ENCODE measurements at regions not wholly inside any gene's neighbourhood (a gene's known extent, or its start where the extent isn't known, plus 50 kb on each side); places are given as distances from the start of the nearest gene placed in this dataset.

GRCh38 chr9:129231022-129231739, 53.1 kb upstream of the IER5L start:
- TF ChIP-seq ZNF211 (tag by site-specific recombination; IDR thresholded peaks at IDR 0.05; ENCODE audit: low read depth): no peak
- TF ChIP-seq CTCF (tag by site-specific recombination; IDR thresholded peaks at IDR 0.05): no peak
- TF ChIP-seq SP3 (tag by site-specific recombination; IDR thresholded peaks at IDR 0.05): no peak
- TF ChIP-seq ZIC2 (tag by site-specific recombination; IDR thresholded peaks at IDR 0.05): no peak
- TF ChIP-seq ZFP37 (tag by site-specific recombination; IDR thresholded peaks at IDR 0.05): no peak
